Endodermal cell (in vitro differentiated cells): ENCODE measurements at regions not wholly inside any gene's neighbourhood (a gene's known extent, or its start where the extent isn't known, plus 50 kb on each side); places are given as distances from the start of the nearest gene placed in this dataset.

ENCODE experiments used
- DNase-seq: peaks from one replicate; pipeline ENCODE4 v3.0.0-alpha.2; 2017
- H3K27ac ChIP-seq: 2 replicates; pipeline ENCODE4 v1.5.1; 2013; ENCODE audit warnings: mild to moderate bottlenecking, low read depth, low read length, moderate library complexity
- H3K27me3 ChIP-seq: 2 replicates; pipeline ENCODE4 v1.6.1; 2013; ENCODE audit warnings: mild to moderate bottlenecking, low read length, moderate library complexity; ENCODE audit not compliant: insufficient read depth, control insufficient read depth, poor library complexity, severe bottlenecking
- H3K36me3 ChIP-seq: 2 replicates; pipeline ENCODE4 v1.7.0; 2013; ENCODE audit warnings: mild to moderate bottlenecking, low read length, moderate library complexity; ENCODE audit not compliant: control insufficient read depth, insufficient read depth
- H3K4me1 ChIP-seq: one replicate; pipeline ENCODE4 v1.7.0; 2013; ENCODE audit warnings: low read length; ENCODE audit not compliant: control insufficient read depth, insufficient read depth
- H3K4me3 ChIP-seq: 2 replicates; pipeline ENCODE4 v1.5.1; 2013; ENCODE audit warnings: mild to moderate bottlenecking, low read length, moderate library complexity
- H3K9ac ChIP-seq: 2 replicates; pipeline ENCODE4 v1.6.1; 2013; ENCODE audit warnings: mild to moderate bottlenecking, low read length, moderate library complexity; ENCODE audit not compliant: poor library complexity, severe bottlenecking; ENCODE audit errors: extremely low read depth
- H3K9me3 ChIP-seq: 2 replicates; pipeline ENCODE4 v1.6.1; 2013; ENCODE audit warnings: mild to moderate bottlenecking, low read length, moderate library complexity; ENCODE audit not compliant: control insufficient read depth
- H3K27ac Mint-ChIP-seq: 2 replicates; pipeline ENCODE4 v1.8.0; 2020; ENCODE audit warnings: mixed read lengths
- H3K27me3 Mint-ChIP-seq: 2 replicates; pipeline ENCODE4 v1.8.0; 2021; ENCODE audit warnings: mild to moderate bottlenecking, mixed read lengths; ENCODE audit not compliant: insufficient read depth
- H3K36me3 Mint-ChIP-seq: 2 replicates; pipeline ENCODE4 v1.8.0; 2020; ENCODE audit warnings: low read depth, mixed read lengths
- H3K4me1 Mint-ChIP-seq: 2 replicates; pipeline ENCODE4 v1.8.0; 2020; ENCODE audit warnings: mixed read lengths
- H3K4me3 Mint-ChIP-seq: 2 replicates; pipeline ENCODE4 v1.8.0; 2020; ENCODE audit warnings: mild to moderate bottlenecking, moderate library complexity, mixed read lengths
- H3K9me3 Mint-ChIP-seq: 2 replicates; pipeline ENCODE4 v1.8.0; 2020; ENCODE audit warnings: mild to moderate bottlenecking, mixed read lengths
- WGBS, 2 experiments: methylation state at CpG; one replicate each; pipeline versions ENCODE4 v1.1.5 to v1.1.7; 2013; ENCODE audit warnings: missing lambda C conversion rate in 2 of 2, mixed read lengths in 1 of 2; ENCODE audit not compliant: insufficient coverage in 1 of 2, insufficient read length in 1 of 2; 5-methylcytosine and 5-hydroxymethylcytosine counted together
- TF ChIP-seq, protein P1 (sequence below): fragments of 200-600 bp; sonication (generic); conservative IDR thresholded peaks from 2 replicates; pipeline ENCODE4 v1.5.0; 2021; ENCODE audit warnings: antibody characterized with exemption, mild to moderate bottlenecking

DNA sequence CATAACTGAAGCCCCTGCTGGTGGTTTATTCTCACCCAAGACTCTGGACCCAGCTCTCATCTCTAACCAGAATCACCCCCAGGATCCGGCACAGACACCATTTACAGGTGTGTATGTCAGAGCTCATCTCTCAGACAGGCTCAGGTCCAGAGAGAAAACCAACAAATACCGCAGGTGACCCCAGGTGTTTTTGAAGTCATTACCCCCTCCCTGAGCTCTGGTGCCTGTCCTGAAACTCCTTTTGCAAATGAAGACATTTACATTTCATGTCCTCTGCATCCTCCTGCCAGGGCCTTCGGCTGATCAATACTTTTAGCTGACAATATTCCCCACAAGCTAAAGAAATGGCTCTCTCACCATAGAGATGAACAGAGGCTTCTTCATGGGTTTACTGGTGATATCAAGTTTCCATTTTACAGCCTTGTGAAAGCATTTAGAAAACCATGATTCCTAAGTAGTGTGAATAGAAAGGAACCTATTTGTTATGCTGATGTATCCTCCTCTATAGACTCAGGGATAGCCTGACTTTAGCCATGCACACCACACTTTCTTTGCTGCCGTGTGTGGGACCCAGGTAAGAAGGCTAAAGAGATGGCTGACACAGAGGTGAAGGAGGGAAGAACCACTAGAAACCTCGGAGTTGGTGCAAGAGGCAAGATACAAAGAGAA lies 131.3 kb downstream of the KCTD15 start:
- Mint-ChIP-seq H3K9me3 (no peaks in the 10 kb centered on the region), H3K36me3 (no peaks in the 10 kb centered on the region), H3K27ac (no peak overlapping the region), H3K4me3 (no peak overlapping the region), H3K27me3 (no peaks in the 10 kb centered on the region), H3K4me1 (peaks cover 4% of the 10 kb centered on the region)
- no peak overlapping the region for H3K4me3 ChIP-seq
- TF ChIP-seq, protein P1, sequence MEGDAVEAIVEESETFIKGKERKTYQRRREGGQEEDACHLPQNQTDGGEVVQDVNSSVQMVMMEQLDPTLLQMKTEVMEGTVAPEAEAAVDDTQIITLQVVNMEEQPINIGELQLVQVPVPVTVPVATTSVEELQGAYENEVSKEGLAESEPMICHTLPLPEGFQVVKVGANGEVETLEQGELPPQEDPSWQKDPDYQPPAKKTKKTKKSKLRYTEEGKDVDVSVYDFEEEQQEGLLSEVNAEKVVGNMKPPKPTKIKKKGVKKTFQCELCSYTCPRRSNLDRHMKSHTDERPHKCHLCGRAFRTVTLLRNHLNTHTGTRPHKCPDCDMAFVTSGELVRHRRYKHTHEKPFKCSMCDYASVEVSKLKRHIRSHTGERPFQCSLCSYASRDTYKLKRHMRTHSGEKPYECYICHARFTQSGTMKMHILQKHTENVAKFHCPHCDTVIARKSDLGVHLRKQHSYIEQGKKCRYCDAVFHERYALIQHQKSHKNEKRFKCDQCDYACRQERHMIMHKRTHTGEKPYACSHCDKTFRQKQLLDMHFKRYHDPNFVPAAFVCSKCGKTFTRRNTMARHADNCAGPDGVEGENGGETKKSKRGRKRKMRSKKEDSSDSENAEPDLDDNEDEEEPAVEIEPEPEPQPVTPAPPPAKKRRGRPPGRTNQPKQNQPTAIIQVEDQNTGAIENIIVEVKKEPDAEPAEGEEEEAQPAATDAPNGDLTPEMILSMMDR, result no peak
- H3K9ac ChIP-seq, result no peak overlapping the region
- no peaks in the 10 kb centered on the region for H3K36me3 ChIP-seq
- 69 to 71% methylated on average over 4 to 5 of the region's 5 CpGs for WGBS, 2 experiments
- DNase-seq, result no peak
- no peaks in the 10 kb centered on the region for H3K27me3 ChIP-seq
- H3K27ac ChIP-seq, result no peak overlapping the region
- no peaks in the 10 kb centered on the region for H3K9me3 ChIP-seq
- H3K4me1 ChIP-seq, result no peaks in the 10 kb centered on the region

- Histone ChIP-seq H3K4me1 (no peaks in the 10 kb centered on the region), H3K36me3 (no peaks in the 10 kb centered on the region), H3K27ac (no peak overlapping the region), H3K9me3 (no peaks in the 10 kb centered on the region), H3K27me3 (no peaks in the 10 kb centered on the region), H3K9ac (no peak overlapping the region), H3K4me3 (no peak overlapping the region)
- Mint-ChIP-seq H3K27me3 (no peaks in the 10 kb centered on the region), H3K9me3 (peaks cover 3% of the 10 kb centered on the region), H3K4me1 (peaks cover 4% of the 10 kb centered on the region), H3K4me3 (no peak overlapping the region), H3K27ac (no peak overlapping the region), H3K36me3 (no peaks in the 10 kb centered on the region)
- DNase-seq, result no peak
- WGBS, 2 experiments, result 90 to 96% methylated on average over 3 to 6 of the region's 6 CpGs
- TF ChIP-seq, protein P1, result no peak
Measured at GRCh38 chr19:33928458-33928950, 131.8 kb downstream of the KCTD15 start.

GRCh38 chr19:33933931-33934330 lies 137.3 kb downstream of the KCTD15 start:
- no peak for DNase-seq
- Histone ChIP-seq H3K4me1 (no peaks in the 10 kb centered on the region), H3K27me3 (no peaks in the 10 kb centered on the region), H3K9ac (no peak overlapping the region), H3K36me3 (no peaks in the 10 kb centered on the region), H3K9me3 (peaks cover 12% of the 10 kb centered on the region), H3K27ac (no peak overlapping the region), H3K4me3 (no peak overlapping the region)
- H3K36me3 Mint-ChIP-seq, result peaks cover 3% of the 10 kb centered on the region
- H3K4me1 Mint-ChIP-seq, result no peaks in the 10 kb centered on the region
- H3K4me3 Mint-ChIP-seq, result no peak overlapping the region
- H3K27ac Mint-ChIP-seq, result no peak overlapping the region
- peaks cover 5% of the 10 kb centered on the region for H3K27me3 Mint-ChIP-seq
- WGBS, 2 experiments, result 83 to 90% methylated on average over 1 to 2 of the region's 2 CpGs
- TF ChIP-seq, protein P1, result no peak
- peaks cover 17% of the 10 kb centered on the region for H3K9me3 Mint-ChIP-seq
